ENCODE measurements at regions not wholly inside any gene's neighbourhood (a gene's known extent, or its start where the extent isn't known, plus 50 kb on each side); places are given as distances from the start of the nearest gene placed in this dataset.

DNA sequence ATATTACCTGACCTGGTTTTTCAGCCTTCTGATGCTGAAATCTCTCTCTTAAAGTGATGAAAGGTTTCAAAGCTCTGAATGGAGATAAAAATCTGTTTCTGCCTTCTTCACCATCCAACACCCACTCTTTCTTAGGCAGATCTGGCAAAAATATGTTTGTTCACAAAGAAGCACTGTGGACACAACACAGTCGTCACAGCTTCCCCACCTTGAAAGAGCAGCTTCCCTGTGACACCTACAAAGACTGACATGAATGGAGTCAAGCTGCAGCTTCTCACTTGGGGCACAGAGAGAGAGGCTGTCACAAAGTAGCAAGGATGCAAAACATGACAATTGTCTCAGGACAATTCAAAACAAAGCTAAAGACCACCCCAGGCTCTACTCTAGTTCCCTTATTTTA is 86.5 kb downstream of the ICOS start:
- H3K27ac Mint-ChIP-seq, result peak overlapping the region; percentile 53 to 92 (median 73)
- Histone ChIP-seq H3K27me3 (ENCODE audit: insufficient read depth, low read length) (no peaks in the 10 kb centered on the region), H3K36me3 (ENCODE audit: insufficient read depth, low read length) (no peaks in the 10 kb centered on the region), H3K27ac (ENCODE audit: low read depth, low read length) (no peak overlapping the region), H3K4me1 (ENCODE audit: insufficient read depth, low read length) (peaks cover 48% of the 10 kb centered on the region), H3K4me3 (ENCODE audit: low read length in 2 of 2) (no peak overlapping the region), H3K9me3 (ENCODE audit: control insufficient read depth in 1 of 2, low read length in 2 of 2) (no peaks in the 10 kb centered on the region)
- CTCF ChIA-PET (ENCODE audit: partially characterized antibody), result interaction anchor here (0.7 to 7.1 kb wide), 13 partner anchors 9 to 158 kb away, joined by 3 to 40 read pairs (median 4); no protein-coding TSS in a partner anchor
- no peaks in the 10 kb centered on the region for H3K36me3 Mint-ChIP-seq
- H3K9me3 Mint-ChIP-seq, result peaks cover 0 to 2% (median 0%) of the 10 kb centered on the region in 8 donors
- peak; percentile 46 to 59 (median 53) for DNase-seq
- peak overlapping the region in 5 of 8 donors; percentile 2 to 63 (median 15) for H3K4me3 Mint-ChIP-seq
- intact Hi-C loops (cut with micrococcal nuclease), result no loop called here
- H3K27me3 Mint-ChIP-seq, result no peaks in the 10 kb centered on the region
- POLR2A ChIA-PET (ENCODE audit: partially characterized antibody), result interaction anchor here (0.6 to 1.4 kb wide), 7 partner anchors 11 to 79 kb away, joined by 3 to 5 read pairs (median 3); no protein-coding TSS in a partner anchor
- peaks cover 30 to 45% (median 37%) of the 10 kb centered on the region in 4 donors for H3K4me1 Mint-ChIP-seq

DNA sequence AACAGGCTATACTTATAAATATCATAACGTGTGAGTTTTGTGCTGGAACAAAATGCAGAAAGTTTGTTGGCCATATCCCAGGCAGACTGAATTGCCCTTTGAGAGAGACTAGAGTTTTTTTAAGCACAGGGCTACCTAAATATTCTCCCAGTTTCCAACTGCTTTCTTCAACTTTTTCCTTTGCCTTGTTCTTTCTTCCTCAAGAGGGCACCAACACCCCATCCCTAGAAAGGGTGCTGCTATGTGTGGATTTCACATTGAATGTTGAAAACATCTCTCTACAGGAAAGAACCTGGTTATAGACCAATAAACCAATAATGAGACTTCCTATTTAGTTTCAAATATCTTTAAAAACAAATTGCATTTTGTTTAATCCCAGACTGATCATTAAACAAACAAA is 87.9 kb downstream of the ICOS start:
- Mint-ChIP-seq H3K4me1 (peaks cover 27 to 41% (median 35%) of the 10 kb centered on the region in 4 donors), H3K9me3 (peaks cover 0 to 2% (median 0%) of the 10 kb centered on the region in 8 donors), H3K4me3 (no peak overlapping the region), H3K27me3 (no peaks in the 10 kb centered on the region), H3K36me3 (no peaks in the 10 kb centered on the region), H3K27ac (peak overlapping the region in 4 of 7 donors; percentile 38 to 64 (median 54))
- H3K4me3 ChIP-seq (ENCODE audit: low read length in 2 of 2), result no peak overlapping the region
- ChIA-PET POLR2A (ENCODE audit: partially characterized antibody) (no interaction called here), CTCF (ENCODE audit: partially characterized antibody) (interaction anchor here (0.9 to 7.1 kb wide), 8 partner anchors 12 to 154 kb away, joined by 3 to 40 read pairs (median 6); no protein-coding TSS in a partner anchor)
- DNase-seq, result no peak
- intact Hi-C loops (cut with micrococcal nuclease), result loop anchor here (2.0 kb wide), 1 partner anchor 26 kb away; no protein-coding TSS in a partner anchor
- H3K36me3 ChIP-seq (ENCODE audit: insufficient read depth, low read length), result no peaks in the 10 kb centered on the region
- H3K4me1 ChIP-seq (ENCODE audit: insufficient read depth, low read length), result peaks cover 45% of the 10 kb centered on the region
- H3K9me3 ChIP-seq (ENCODE audit: control insufficient read depth in 1 of 2, low read length in 2 of 2), result no peaks in the 10 kb centered on the region
- no peak overlapping the region for H3K27ac ChIP-seq (ENCODE audit: low read depth, low read length)
- no peaks in the 10 kb centered on the region for H3K27me3 ChIP-seq (ENCODE audit: insufficient read depth, low read length)

GRCh38 chr2:204024906-204025475 is 88.4 kb downstream of the ICOS start:
- Mint-ChIP-seq H3K9me3 (peaks cover 0 to 2% (median 0%) of the 10 kb centered on the region in 8 donors), H3K27me3 (no peaks in the 10 kb centered on the region), H3K4me1 (peaks cover 23 to 40% (median 30%) of the 10 kb centered on the region in 4 donors), H3K4me3 (no peak overlapping the region), H3K36me3 (no peaks in the 10 kb centered on the region), H3K27ac (peak overlapping the region in 2 of 7 donors; percentile 38 to 50)
- Histone ChIP-seq H3K4me1 (ENCODE audit: insufficient read depth, low read length) (peaks cover 43% of the 10 kb centered on the region), H3K27ac (ENCODE audit: low read depth, low read length) (no peak overlapping the region), H3K27me3 (ENCODE audit: insufficient read depth, low read length) (no peaks in the 10 kb centered on the region), H3K4me3 (ENCODE audit: low read length in 2 of 2) (no peak overlapping the region), H3K36me3 (ENCODE audit: insufficient read depth, low read length) (no peaks in the 10 kb centered on the region), H3K9me3 (ENCODE audit: control insufficient read depth in 1 of 2, low read length in 2 of 2) (no peaks in the 10 kb centered on the region)
- intact Hi-C loops (cut with micrococcal nuclease), result loop anchor here (2.0 kb wide), 1 partner anchor 26 kb away; no protein-coding TSS in a partner anchor
- ChIA-PET POLR2A (ENCODE audit: partially characterized antibody) (interaction anchor here (0.9 kb wide), 1 partner anchor 84 kb away, joined by 3 read pairs; no protein-coding TSS in a partner anchor), CTCF (ENCODE audit: partially characterized antibody) (interaction anchor here (1.0 to 7.1 kb wide), 6 partner anchors 13 to 153 kb away, joined by 3 to 40 read pairs (median 4); no protein-coding TSS in a partner anchor)
- no peak for DNase-seq

DNA sequence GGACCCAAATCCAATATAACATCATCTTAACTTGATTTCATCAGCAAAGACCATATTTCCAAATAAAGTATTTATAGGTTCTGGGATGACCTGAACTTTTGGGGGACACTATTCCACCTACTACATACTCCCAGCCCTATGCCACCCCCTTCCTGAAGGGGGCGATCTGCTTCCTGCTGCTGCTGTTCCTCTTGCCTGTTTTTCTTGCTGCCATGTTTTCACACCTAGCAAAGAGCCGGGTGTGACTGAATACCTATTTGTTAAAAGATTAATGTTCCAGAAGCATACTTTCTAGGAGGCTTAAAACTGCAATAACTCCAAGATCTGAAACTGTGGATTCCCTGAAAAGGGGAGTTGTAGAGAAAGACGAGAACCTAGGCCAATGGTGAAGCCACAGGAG is 89.7 kb downstream of the ICOS start:
- no peaks in the 10 kb centered on the region for H3K36me3 Mint-ChIP-seq
- no peak overlapping the region for H3K4me3 ChIP-seq (ENCODE audit: low read length in 2 of 2)

DNA sequence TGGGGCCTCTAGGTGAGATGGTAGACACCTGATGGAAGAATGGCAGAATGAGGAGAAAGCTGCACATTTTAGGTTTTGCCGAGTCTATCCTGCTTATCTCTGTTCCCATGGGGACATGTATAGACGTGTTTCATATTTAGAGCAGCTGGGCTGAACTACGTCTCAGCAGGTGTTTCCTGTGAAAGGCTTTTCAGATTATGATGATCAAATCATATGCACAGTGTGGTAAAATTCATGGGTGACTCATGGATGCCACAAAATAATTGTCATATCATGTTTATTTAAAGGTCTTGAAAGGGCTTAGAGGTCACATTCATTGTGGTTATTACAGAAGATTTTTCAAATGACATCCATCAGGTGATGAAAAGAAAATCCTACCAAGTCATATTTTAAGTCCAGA is 90.5 kb downstream of the ICOS start:
- Histone ChIP-seq H3K9me3 (ENCODE audit: control insufficient read depth in 1 of 2, low read length in 2 of 2) (no peaks in the 10 kb centered on the region), H3K4me1 (ENCODE audit: insufficient read depth, low read length) (peaks cover 42% of the 10 kb centered on the region), H3K36me3 (ENCODE audit: insufficient read depth, low read length) (no peaks in the 10 kb centered on the region), H3K4me3 (ENCODE audit: low read length in 2 of 2) (no peak overlapping the region), H3K27me3 (ENCODE audit: insufficient read depth, low read length) (no peaks in the 10 kb centered on the region), H3K27ac (ENCODE audit: low read depth, low read length) (no peak overlapping the region)
- intact Hi-C loops (cut with micrococcal nuclease), result no loop called here
- Mint-ChIP-seq H3K9me3 (no peaks in the 10 kb centered on the region), H3K4me1 (peaks cover 23 to 40% (median 29%) of the 10 kb centered on the region in 4 donors), H3K36me3 (no peaks in the 10 kb centered on the region), H3K4me3 (peak overlapping the region in 3 of 8 donors; percentile 20 to 38 (median 31)), H3K27me3 (no peaks in the 10 kb centered on the region), H3K27ac (peak overlapping the region; percentile 60 to 91 (median 84))
- DNase-seq, result peak; percentile 52 to 77 (median 67)
- ChIA-PET POLR2A (ENCODE audit: partially characterized antibody) (interaction anchor here (0.9 to 1.2 kb wide), 4 partner anchors 11 to 92 kb away, joined by 3 to 4 read pairs (median 4); no protein-coding TSS in a partner anchor), CTCF (ENCODE audit: partially characterized antibody) (interaction anchor here (1.0 to 7.1 kb wide), 5 partner anchors 10 to 150 kb away, joined by 3 to 40 read pairs (median 3); no protein-coding TSS in a partner anchor)

More for the DNA sequence above, 89.7 kb downstream of the ICOS start:
- intact Hi-C loops (cut with micrococcal nuclease), result no loop called here
- H3K4me3 Mint-ChIP-seq, result no peak overlapping the region
- ChIA-PET CTCF (ENCODE audit: partially characterized antibody) (interaction anchor here (0.8 to 7.1 kb wide), 6 partner anchors 9 to 151 kb away, joined by 3 to 40 read pairs (median 3); no protein-coding TSS in a partner anchor), POLR2A (ENCODE audit: partially characterized antibody) (interaction anchor here (0.9 to 1.2 kb wide), 2 partner anchors 30 to 91 kb away, joined by 3 to 4 read pairs; no protein-coding TSS in a partner anchor)
- H3K27ac ChIP-seq (ENCODE audit: low read depth, low read length), result no peak overlapping the region
- peak overlapping the region; percentile 31 to 91 (median 84) for H3K27ac Mint-ChIP-seq
- no peaks in the 10 kb centered on the region for H3K27me3 ChIP-seq (ENCODE audit: insufficient read depth, low read length)
- peaks cover 23 to 40% (median 29%) of the 10 kb centered on the region in 4 donors for H3K4me1 Mint-ChIP-seq
- no peaks in the 10 kb centered on the region for H3K9me3 Mint-ChIP-seq
- peaks cover 43% of the 10 kb centered on the region for H3K4me1 ChIP-seq (ENCODE audit: insufficient read depth, low read length)
- H3K36me3 ChIP-seq (ENCODE audit: insufficient read depth, low read length), result no peaks in the 10 kb centered on the region
- H3K27me3 Mint-ChIP-seq, result no peaks in the 10 kb centered on the region
- no peaks in the 10 kb centered on the region for H3K9me3 ChIP-seq (ENCODE audit: control insufficient read depth in 1 of 2, low read length in 2 of 2)
- DNase-seq, result no peak

DNA sequence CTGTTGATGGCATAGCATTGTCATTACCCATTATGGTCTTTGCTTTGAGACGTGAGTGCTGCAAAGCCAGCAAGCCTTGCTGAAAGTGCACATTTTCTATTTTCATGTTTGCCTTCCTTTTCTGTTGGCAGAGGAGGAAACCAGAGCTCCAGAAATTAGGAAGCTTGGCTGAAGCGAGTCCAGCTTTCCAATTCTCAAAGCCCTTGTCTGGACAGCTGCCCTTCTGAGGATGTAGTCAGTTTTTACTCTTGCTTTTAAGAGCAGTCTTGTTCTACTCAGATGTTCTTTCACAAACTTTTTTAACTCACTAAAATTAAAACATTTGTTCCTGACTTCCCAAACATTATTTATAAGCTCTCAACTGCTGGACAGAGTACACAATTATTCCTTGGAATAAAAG is 93.8 kb downstream of the ICOS start:
- Histone ChIP-seq H3K36me3 (ENCODE audit: insufficient read depth, low read length) (no peaks in the 10 kb centered on the region), H3K4me3 (ENCODE audit: low read length in 2 of 2) (no peak overlapping the region), H3K27me3 (ENCODE audit: insufficient read depth, low read length) (no peaks in the 10 kb centered on the region), H3K27ac (ENCODE audit: low read depth, low read length) (no peak overlapping the region), H3K4me1 (ENCODE audit: insufficient read depth, low read length) (peaks cover 15% of the 10 kb centered on the region), H3K9me3 (ENCODE audit: control insufficient read depth in 1 of 2, low read length in 2 of 2) (no peaks in the 10 kb centered on the region)
- ChIA-PET CTCF (ENCODE audit: partially characterized antibody) (interaction anchor here (2.4 kb wide), 1 partner anchor 21 kb away, joined by 12 read pairs; no protein-coding TSS in a partner anchor), POLR2A (ENCODE audit: partially characterized antibody) (interaction anchor here (0.6 kb wide), 1 partner anchor 15 kb away, joined by 3 read pairs; no protein-coding TSS in a partner anchor)
- Mint-ChIP-seq H3K4me3 (no peak overlapping the region), H3K27me3 (no peaks in the 10 kb centered on the region), H3K36me3 (no peaks in the 10 kb centered on the region), H3K9me3 (no peaks in the 10 kb centered on the region), H3K27ac (no peak overlapping the region), H3K4me1 (peaks cover 12 to 22% (median 15%) of the 10 kb centered on the region in 4 donors)
- DNase-seq, result no peak
- intact Hi-C loops (cut with micrococcal nuclease), result no loop called here

GRCh38 chr2:204031056-204031455 is 94.5 kb downstream of the ICOS start:
- Histone ChIP-seq H3K36me3 (ENCODE audit: insufficient read depth, low read length) (no peaks in the 10 kb centered on the region), H3K27ac (ENCODE audit: low read depth, low read length) (no peak overlapping the region), H3K27me3 (ENCODE audit: insufficient read depth, low read length) (no peaks in the 10 kb centered on the region), H3K9me3 (ENCODE audit: control insufficient read depth in 1 of 2, low read length in 2 of 2) (no peaks in the 10 kb centered on the region), H3K4me1 (ENCODE audit: insufficient read depth, low read length) (peaks cover 15% of the 10 kb centered on the region), H3K4me3 (ENCODE audit: low read length in 2 of 2) (no peak overlapping the region)
- intact Hi-C loops (cut with micrococcal nuclease), result no loop called here
- POLR2A ChIA-PET (ENCODE audit: partially characterized antibody), result interaction anchor here (0.6 kb wide), 1 partner anchor 16 kb away, joined by 3 read pairs; no protein-coding TSS in a partner anchor
- Mint-ChIP-seq H3K27me3 (no peaks in the 10 kb centered on the region), H3K4me1 (peaks cover 13 to 16% (median 15%) of the 10 kb centered on the region in 4 donors), H3K4me3 (no peak overlapping the region), H3K27ac (no peak overlapping the region), H3K36me3 (no peaks in the 10 kb centered on the region), H3K9me3 (peaks cover 0 to 3% (median 0%) of the 10 kb centered on the region in 8 donors)
- DNase-seq, result no peak
- CTCF ChIA-PET (ENCODE audit: partially characterized antibody), result interaction anchor here (2.4 kb wide), 1 partner anchor 20 kb away, joined by 12 read pairs; no protein-coding TSS in a partner anchor

All from CD4-positive, alpha-beta memory T cell (primary cell).